Left hindlimb (tissue), 1 donor: ENCODE measurements at regions not wholly inside any gene's neighbourhood (a gene's known extent, or its start where the extent isn't known, plus 50 kb on each side); places are given as distances from the start of the nearest gene placed in this dataset.
A peak's percentile ranks its signal among the peaks of the same experiment; 100 is the strongest.
"Not testable (repeated sequence)": the region's sequence is repeated elsewhere in the genome, so short reads cannot be mapped to it uniquely, and the experiment has no call there.

ENCODE experiments used
- DNase-seq: peaks from one replicate; pipeline ENCODE4 v3.0.0-alpha.2; 2018

- DNase-seq: no peak
These were observed 133.6 kb upstream of the CRHR1 start for GRCh38 chr17:45650561-45650960.

GRCh38 chr17:45651145-45651709, 132.9 kb upstream of the CRHR1 start:
- no peak for DNase-seq

- DNase-seq: no peak
These were observed 130.5 kb upstream of the CRHR1 start for GRCh38 chr17:45653616-45654015.

GRCh38 chr17:45656527-45657181, 127.5 kb upstream of the CRHR1 start:
- DNase-seq: no peak

GRCh38 chr17:45660474-45660873, 123.6 kb upstream of the CRHR1 start:
- DNase-seq: no peak

DNA sequence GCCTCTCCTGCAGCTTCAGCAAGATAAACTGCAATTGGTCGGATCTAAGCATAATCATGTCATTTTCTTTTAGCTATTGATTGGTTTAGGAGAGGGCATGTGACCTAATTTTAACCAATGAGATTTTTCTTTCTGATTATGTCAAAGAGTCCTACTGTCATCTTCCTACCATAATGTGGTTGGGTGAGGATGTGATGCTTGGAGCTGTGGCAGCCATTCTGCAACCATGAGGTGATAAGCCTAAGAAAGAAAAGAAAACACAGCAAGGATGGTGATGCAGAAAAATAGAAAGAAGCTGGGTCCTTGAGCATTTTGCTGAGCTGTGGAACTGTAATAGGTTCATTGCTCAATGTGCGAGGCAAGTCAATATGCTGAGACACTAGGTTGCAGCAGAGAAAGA, 121.7 kb upstream of the CRHR1 start:
- no peak for DNase-seq

DNA sequence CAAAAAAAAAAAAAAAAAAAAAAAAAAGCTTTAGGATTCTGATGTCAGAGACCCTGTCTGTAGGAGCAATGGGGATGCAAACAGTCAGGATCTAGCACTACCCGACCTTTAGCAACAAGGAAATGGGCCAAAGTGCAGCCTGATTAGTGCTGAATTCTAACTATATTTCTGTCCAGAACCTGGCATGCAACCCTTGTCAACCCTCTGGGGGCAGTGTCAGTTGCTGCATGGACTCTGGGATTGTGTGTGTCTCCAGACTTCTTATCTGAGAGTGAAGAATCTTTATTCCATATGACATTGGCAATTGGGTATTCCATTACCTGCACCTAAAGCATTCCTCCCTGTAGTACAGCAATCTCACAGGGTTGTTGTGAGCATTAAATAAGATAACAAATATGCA, 120.3 kb upstream of the CRHR1 start:
- no peak for DNase-seq

GRCh38 chr17:45664921-45665320, 119.2 kb upstream of the CRHR1 start:
- DNase-seq: no peak

DNA sequence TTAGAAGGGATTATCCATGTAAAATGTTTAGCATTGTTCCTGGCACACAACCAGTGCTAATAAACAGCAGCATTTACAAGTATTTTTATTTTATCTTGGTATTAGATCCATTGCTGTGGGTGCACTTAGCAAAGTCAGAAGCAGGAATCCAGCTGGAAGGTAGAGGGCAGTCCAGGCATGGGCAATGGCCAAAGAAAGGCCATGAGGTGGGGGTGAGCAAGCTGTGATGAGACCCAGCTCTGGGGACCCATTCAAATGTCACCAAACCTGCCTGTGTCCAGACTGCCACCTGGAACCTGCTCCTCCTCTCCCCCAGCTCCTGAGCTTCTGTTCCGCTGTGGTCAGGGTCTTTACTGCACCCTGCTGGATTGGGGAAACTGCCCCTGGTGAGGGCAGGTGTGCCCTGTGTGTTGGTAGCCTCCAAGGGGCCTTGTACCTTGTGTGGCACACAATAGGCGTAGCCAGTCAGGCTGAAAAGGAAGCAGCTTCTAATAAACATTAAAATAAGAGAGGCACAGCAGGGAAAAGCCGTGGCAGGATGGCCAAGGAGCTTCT, 118.0 kb upstream of the CRHR1 start:
- DNase-seq: no peak

DNA sequence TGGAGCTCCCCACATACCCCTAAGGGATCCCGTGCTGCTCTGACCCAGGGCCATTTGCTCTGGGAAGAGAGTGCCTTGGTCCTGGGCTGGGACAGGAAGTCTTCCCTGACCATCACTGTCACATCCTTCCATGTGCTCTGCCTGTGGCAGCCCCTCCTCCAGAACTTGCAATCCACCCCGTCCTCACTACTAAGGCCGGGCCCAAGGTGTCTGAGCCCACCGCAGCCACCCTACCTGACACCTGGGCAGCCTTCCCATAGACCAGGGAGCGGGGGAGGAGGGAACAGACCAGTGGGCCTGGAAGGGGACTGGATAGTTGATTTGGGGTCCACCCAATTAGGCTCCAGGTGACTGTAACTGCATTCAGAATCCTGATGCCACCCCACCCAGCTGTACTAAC, 117.5 kb upstream of the CRHR1 start:
- no peak for DNase-seq

- no peak for DNase-seq
These were observed 116.4 kb upstream of the CRHR1 start for GRCh38 chr17:45667591-45668171.

DNA sequence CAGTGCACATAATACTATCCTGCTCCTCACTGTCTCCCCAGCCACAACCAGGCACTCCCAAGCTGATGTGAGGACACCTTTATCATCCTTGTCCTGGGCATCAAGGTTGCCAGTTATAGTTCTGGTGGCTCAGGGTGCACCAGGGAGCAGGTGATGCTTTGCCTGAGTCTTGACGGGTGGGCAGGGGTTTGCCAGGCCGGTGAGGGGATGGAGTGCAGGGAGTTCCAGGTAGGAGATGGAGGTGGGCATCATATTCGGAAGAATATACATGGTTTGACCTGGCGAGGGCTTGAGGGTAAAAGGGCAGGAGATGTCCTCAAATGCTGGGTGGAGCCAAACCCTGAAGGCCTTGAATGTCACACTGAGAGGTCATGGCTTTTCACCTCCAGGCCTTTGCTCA, 115.8 kb upstream of the CRHR1 start:
- DNase-seq: no peak

DNA sequence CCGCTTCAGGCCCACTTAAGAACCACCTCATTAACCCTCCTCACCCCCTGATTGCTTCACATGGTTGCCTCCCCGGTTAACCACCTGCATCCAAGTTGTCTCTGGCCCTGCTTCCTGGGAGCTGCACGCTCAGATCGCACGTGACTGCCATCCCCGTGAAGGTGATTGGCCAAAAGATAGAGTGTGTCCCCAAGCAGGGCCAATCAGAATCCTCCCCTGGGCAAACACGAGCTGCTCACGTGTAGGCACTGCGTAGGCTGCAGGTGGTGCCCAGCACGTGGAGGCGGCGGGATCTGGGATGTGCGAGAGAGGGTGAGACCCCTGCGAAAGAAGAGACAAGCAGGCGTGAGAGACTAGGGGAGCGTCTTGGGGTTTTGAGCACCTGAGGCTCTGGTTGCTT, 111.8 kb upstream of the CRHR1 start:
- no peak for DNase-seq

GRCh38 chr17:45672792-45673191, 111.3 kb upstream of the CRHR1 start:
- no peak for DNase-seq

- not testable (repeated sequence) for DNase-seq
These were observed 110.4 kb upstream of the CRHR1 start for GRCh38 chr17:45673759-45674158.

GRCh38 chr17:45675012-45675411, 109.1 kb upstream of the CRHR1 start:
- no peak for DNase-seq

GRCh38 chr17:45675892-45676291, 108.2 kb upstream of the CRHR1 start:
- no peak for DNase-seq

DNA sequence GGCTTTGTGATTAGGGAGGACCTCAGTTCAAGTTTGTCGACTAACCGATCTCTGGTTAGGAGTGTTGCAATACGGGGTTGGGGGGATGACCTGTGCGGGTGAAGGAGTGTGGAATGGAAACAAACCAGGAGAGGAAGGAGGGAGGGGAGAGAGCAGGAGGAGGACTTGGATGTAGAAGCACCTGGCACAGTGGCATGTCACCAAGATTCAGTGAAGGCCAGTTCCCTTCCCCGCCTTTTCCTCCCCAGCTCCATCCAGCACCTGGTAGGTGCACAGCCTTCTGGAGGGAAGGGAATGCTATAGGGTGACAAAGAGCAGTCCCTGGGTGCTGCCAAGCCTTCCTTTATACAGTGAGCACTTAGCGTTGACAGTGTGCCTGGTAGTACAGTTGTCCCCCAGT, 107.4 kb upstream of the CRHR1 start:
- no peak for DNase-seq

- no peak for DNase-seq
These were observed 106.3 kb upstream of the CRHR1 start for GRCh38 chr17:45677770-45678169.

DNA sequence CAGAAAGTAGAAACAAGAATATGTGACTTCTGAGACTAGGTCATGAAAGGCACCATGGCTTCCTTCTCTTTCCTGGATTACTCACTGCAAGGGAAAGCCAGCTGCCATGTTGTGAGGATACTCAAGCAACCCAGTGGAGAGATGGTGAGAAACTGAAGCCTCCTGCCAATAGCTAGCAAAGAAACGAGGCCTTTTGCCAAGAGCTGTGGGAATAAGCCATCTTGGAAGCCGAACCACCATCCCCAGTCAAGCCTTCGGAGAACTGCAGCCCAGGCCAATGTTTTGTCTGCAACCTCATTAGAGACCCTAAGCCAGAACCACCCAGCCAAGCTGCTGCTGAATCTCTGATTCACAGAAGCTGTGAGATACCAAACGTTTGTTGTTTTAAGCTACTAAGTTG, 104.7 kb upstream of the CRHR1 start:
- DNase-seq: no peak

DNA sequence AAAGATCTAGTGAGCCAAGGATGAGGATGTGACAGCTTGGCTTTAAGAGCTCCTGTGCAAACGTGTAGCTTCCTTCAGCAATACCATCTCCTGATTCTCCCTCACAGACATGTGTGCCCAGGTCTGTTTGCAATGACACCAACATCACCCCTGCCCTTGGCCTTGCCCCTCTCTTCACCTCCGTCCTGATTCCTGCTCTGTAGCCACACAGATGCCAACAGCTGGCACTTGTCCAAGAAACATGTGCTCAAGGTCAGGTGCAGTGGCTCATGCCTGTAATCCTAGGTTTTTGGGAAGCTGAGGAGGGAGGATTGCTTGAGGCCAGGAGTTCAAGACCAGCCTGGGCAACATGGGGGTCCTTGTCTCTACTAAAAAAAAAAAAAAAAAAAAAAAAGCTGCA, 103.8 kb upstream of the CRHR1 start:
- DNase-seq: no peak

- no peak for DNase-seq
These were observed 102.4 kb upstream of the CRHR1 start for GRCh38 chr17:45681706-45682105.

DNA sequence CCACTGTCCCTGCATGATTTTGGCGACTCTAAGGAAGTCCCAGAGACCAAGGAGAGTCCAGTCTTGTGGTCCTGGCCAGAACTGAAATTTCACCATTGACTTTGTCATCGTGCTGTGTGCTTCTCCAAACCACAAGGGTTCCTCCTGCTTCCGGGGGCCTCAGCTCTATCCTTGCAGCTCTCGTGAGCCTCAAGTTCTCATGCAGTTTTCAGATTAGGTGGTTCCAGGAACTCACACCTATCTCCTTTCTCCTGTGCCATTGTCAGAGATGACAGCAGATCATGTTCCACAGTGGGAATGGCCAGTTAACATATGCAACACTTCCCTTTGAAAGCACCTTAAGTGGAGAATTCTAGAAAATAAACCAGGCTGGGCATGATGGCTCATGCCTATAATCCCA, 97.9 kb upstream of the CRHR1 start:
- no peak for DNase-seq

GRCh38 chr17:45687594-45687993, 96.5 kb upstream of the CRHR1 start:
- no peak for DNase-seq

GRCh38 chr17:45688353-45688752, 95.8 kb upstream of the CRHR1 start:
- peak; percentile 39 for DNase-seq
